DMS 273 (cell line): ENCODE measurements at regions not wholly inside any gene's neighbourhood (a gene's known extent, or its start where the extent isn't known, plus 50 kb on each side); places are given as distances from the start of the nearest gene placed in this dataset.

Source experiments
- DNase-seq: peaks from one replicate; lab custom pipeline; 2025; ENCODE audit not compliant: unreplicated experiment; lab: John Stamatoyannopoulos, UW

GRCh38 chr2:129721846-129722245 is 257.6 kb upstream of the RAB6C start:
- no peak for DNase-seq

GRCh38 chr2:129722306-129723019 is 257.0 kb upstream of the RAB6C start:
- DNase-seq: no peak

GRCh38 chr2:129723277-129724020 is 256.0 kb upstream of the RAB6C start:
- DNase-seq: no peak

GRCh38 chr2:129724021-129724757 is 255.3 kb upstream of the RAB6C start:
- DNase-seq: no peak

GRCh38 chr2:129726216-129726615 is 253.2 kb upstream of the RAB6C start:
- no peak for DNase-seq

GRCh38 chr2:129727286-129727685 is 252.2 kb upstream of the RAB6C start:
- no peak for DNase-seq

GRCh38 chr2:129728035-129728972 is 251.2 kb upstream of the RAB6C start:
- DNase-seq: no peak

- no peak for DNase-seq
These were observed 250.5 kb upstream of the RAB6C start for GRCh38 chr2:129729011-129729410.

GRCh38 chr2:129729646-129730045 is 249.8 kb upstream of the RAB6C start:
- no peak for DNase-seq

GRCh38 chr2:129730979-129731378 is 248.5 kb upstream of the RAB6C start:
- no peak for DNase-seq

GRCh38 chr2:129731907-129732629 is 247.4 kb upstream of the RAB6C start:
- DNase-seq: no peak

GRCh38 chr2:129732630-129733026 is 246.8 kb upstream of the RAB6C start:
- DNase-seq: no peak

- no peak for DNase-seq
These were observed 246.4 kb upstream of the RAB6C start for GRCh38 chr2:129733041-129733440.

GRCh38 chr2:129733579-129733978 is 245.9 kb upstream of the RAB6C start:
- DNase-seq: peak; percentile 14

- DNase-seq: no peak
These were observed 245.0 kb upstream of the RAB6C start for GRCh38 chr2:129734343-129735034.

GRCh38 chr2:129735576-129735975 is 243.9 kb upstream of the RAB6C start:
- DNase-seq: no peak

GRCh38 chr2:129737660-129738527 is 241.6 kb upstream of the RAB6C start:
- no peak for DNase-seq

GRCh38 chr2:129738799-129739198 is 240.7 kb upstream of the RAB6C start:
- no peak for DNase-seq

GRCh38 chr2:129740504-129740903 is 239.0 kb upstream of the RAB6C start:
- DNase-seq: no peak
